ENCODE measurements at regions not wholly inside any gene's neighbourhood (a gene's known extent, or its start where the extent isn't known, plus 50 kb on each side); places are given as distances from the start of the nearest gene placed in this dataset.

DNA sequence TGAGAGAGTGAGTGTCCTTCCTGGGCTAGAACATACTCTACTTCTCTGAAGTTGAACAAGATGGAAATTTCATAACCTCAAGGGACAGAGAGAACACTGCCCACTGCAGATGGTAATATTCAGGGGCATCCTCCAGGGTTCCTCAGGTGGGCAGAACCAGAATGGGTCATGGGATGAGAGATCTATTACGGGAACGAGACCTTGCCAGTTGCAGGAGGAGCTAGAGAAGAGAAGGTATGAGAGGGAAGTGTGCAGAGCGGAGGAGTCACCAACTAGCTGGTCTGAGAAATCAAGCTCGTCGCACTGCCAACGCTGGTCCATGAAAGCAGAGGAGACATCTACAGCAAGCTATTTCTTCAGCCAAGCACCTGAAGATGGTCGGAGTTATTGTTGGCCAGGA, 184.7 kb downstream of the TJP1 start (continued):
- TF ChIP-seq, protein P1, sequence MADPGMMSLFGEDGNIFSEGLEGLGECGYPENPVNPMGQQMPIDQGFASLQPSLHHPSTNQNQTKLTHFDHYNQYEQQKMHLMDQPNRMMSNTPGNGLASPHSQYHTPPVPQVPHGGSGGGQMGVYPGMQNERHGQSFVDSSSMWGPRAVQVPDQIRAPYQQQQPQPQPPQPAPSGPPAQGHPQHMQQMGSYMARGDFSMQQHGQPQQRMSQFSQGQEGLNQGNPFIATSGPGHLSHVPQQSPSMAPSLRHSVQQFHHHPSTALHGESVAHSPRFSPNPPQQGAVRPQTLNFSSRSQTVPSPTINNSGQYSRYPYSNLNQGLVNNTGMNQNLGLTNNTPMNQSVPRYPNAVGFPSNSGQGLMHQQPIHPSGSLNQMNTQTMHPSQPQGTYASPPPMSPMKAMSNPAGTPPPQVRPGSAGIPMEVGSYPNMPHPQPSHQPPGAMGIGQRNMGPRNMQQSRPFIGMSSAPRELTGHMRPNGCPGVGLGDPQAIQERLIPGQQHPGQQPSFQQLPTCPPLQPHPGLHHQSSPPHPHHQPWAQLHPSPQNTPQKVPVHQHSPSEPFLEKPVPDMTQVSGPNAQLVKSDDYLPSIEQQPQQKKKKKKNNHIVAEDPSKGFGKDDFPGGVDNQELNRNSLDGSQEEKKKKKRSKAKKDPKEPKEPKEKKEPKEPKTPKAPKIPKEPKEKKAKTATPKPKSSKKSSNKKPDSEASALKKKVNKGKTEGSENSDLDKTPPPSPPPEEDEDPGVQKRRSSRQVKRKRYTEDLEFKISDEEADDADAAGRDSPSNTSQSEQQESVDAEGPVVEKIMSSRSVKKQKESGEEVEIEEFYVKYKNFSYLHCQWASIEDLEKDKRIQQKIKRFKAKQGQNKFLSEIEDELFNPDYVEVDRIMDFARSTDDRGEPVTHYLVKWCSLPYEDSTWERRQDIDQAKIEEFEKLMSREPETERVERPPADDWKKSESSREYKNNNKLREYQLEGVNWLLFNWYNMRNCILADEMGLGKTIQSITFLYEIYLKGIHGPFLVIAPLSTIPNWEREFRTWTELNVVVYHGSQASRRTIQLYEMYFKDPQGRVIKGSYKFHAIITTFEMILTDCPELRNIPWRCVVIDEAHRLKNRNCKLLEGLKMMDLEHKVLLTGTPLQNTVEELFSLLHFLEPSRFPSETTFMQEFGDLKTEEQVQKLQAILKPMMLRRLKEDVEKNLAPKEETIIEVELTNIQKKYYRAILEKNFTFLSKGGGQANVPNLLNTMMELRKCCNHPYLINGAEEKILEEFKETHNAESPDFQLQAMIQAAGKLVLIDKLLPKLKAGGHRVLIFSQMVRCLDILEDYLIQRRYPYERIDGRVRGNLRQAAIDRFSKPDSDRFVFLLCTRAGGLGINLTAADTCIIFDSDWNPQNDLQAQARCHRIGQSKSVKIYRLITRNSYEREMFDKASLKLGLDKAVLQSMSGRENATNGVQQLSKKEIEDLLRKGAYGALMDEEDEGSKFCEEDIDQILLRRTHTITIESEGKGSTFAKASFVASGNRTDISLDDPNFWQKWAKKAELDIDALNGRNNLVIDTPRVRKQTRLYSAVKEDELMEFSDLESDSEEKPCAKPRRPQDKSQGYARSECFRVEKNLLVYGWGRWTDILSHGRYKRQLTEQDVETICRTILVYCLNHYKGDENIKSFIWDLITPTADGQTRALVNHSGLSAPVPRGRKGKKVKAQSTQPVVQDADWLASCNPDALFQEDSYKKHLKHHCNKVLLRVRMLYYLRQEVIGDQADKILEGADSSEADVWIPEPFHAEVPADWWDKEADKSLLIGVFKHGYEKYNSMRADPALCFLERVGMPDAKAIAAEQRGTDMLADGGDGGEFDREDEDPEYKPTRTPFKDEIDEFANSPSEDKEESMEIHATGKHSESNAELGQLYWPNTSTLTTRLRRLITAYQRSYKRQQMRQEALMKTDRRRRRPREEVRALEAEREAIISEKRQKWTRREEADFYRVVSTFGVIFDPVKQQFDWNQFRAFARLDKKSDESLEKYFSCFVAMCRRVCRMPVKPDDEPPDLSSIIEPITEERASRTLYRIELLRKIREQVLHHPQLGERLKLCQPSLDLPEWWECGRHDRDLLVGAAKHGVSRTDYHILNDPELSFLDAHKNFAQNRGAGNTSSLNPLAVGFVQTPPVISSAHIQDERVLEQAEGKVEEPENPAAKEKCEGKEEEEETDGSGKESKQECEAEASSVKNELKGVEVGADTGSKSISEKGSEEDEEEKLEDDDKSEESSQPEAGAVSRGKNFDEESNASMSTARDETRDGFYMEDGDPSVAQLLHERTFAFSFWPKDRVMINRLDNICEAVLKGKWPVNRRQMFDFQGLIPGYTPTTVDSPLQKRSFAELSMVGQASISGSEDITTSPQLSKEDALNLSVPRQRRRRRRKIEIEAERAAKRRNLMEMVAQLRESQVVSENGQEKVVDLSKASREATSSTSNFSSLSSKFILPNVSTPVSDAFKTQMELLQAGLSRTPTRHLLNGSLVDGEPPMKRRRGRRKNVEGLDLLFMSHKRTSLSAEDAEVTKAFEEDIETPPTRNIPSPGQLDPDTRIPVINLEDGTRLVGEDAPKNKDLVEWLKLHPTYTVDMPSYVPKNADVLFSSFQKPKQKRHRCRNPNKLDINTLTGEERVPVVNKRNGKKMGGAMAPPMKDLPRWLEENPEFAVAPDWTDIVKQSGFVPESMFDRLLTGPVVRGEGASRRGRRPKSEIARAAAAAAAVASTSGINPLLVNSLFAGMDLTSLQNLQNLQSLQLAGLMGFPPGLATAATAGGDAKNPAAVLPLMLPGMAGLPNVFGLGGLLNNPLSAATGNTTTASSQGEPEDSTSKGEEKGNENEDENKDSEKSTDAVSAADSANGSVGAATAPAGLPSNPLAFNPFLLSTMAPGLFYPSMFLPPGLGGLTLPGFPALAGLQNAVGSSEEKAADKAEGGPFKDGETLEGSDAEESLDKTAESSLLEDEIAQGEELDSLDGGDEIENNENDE (IDR thresholded peaks at IDR 0.05; ENCODE audit: insufficient replicate concordance, low read length), result no peak
- TF ChIP-seq YY1 (IDR thresholded peaks at IDR 0.05; ENCODE audit: low read depth, low read length) (no peak), SIN3A (conservative IDR thresholded peaks at IDR 0.05 in 1 of 2, IDR thresholded peaks at IDR 0.05 in 1 of 2; ENCODE audit: low read depth in 1 of 2, low read length in 2 of 2) (no peak), TAF1 (IDR thresholded peaks at IDR 0.05; ENCODE audit: low read depth, low read length) (no peak), ASH2L (IDR thresholded peaks at IDR 0.05; ENCODE audit: low read length) (no peak), SIRT6 (IDR thresholded peaks at IDR 0.05; ENCODE audit: low read length) (no peak), ZNF274 (IDR thresholded peaks at IDR 0.05; ENCODE audit: borderline replicate concordance, extremely low read depth, low read length) (no peak), CBX5 (IDR thresholded peaks at IDR 0.05; ENCODE audit: low read depth, low read length) (no peak), EZH2 (IDR thresholded peaks at IDR 0.05; ENCODE audit: low read depth, low read length, severe bottlenecking) (no peak)

Measured in H1 (cell line).